H54 (cell line): ENCODE measurements at regions not wholly inside any gene's neighbourhood (a gene's known extent, or its start where the extent isn't known, plus 50 kb on each side); places are given as distances from the start of the nearest gene placed in this dataset.

Experiments
- DNase-seq: peaks from one replicate; pipeline ENCODE4 v3.0.0; 2011; ENCODE audit warnings: low spot score, mixed read lengths; ENCODE audit not compliant: insufficient read length
- FAIRE-seq: peaks from 3 replicates; lab custom pipeline; 2011; peaks lifted over from hg19 to GRCh38; lab: Jason Lieb, UNC
- POLR2A ChIP-seq: IDR thresholded peaks from 2 replicates; pipeline ENCODE4 v1.6.1; 2011; ENCODE audit warnings: low read depth, mild to moderate bottlenecking, low read length

- FAIRE-seq (no peak), DNase-seq (no peak)
These were observed 159.2 kb downstream of the NSG2 start for GRCh38 chr5:174204535-174205313.

GRCh38 chr5:174205939-174206338 lies 160.4 kb downstream of the NSG2 start:
- DNase-seq (no peak), FAIRE-seq (no peak)
- no peak for TF ChIP-seq POLR2A

More at GRCh38 chr5:174204535-174205313, 159.2 kb downstream of the NSG2 start:
- no peak for TF ChIP-seq POLR2A

- FAIRE-seq, result no peak
These were observed 165.2 kb downstream of the NSG2 start for GRCh38 chr5:174210596-174211276.

GRCh38 chr5:174211277-174211626 lies 165.7 kb downstream of the NSG2 start:
- DNase-seq (no peak), FAIRE-seq (no peak)
- no peak for TF ChIP-seq POLR2A

More at GRCh38 chr5:174210596-174211276, 165.2 kb downstream of the NSG2 start:
- no peak for TF ChIP-seq POLR2A
- no peak for DNase-seq

GRCh38 chr5:174217527-174217926 lies 172.0 kb downstream of the NSG2 start:
- DNase-seq, result no peak
- TF ChIP-seq POLR2A, result no peak
- no peak for FAIRE-seq

GRCh38 chr5:174218162-174218561 lies 172.7 kb downstream of the NSG2 start:
- no peak for DNase-seq
- TF ChIP-seq POLR2A, result no peak
- no peak for FAIRE-seq

DNA sequence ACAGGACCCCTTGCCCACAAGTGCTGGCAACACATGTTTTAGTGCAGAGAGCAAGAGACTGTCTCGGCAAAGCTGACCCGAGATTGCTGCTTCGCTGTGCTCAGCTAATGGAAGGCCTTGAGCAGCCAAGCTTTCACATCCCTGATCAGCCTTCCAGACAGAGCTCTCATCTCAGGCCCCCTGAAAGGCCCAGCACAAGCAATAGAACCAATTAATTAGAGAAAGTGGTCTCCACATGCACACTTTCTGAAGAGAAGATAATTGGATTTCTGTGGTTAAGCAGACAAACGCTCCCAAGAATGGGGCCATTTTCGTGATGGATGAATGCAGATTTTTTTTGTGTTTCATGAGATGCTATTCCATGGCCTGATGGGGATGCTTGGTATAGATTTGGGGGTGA lies 174.9 kb downstream of the NSG2 start:
- DNase-seq, result no peak
- no peak for TF ChIP-seq POLR2A
- no peak for FAIRE-seq

DNA sequence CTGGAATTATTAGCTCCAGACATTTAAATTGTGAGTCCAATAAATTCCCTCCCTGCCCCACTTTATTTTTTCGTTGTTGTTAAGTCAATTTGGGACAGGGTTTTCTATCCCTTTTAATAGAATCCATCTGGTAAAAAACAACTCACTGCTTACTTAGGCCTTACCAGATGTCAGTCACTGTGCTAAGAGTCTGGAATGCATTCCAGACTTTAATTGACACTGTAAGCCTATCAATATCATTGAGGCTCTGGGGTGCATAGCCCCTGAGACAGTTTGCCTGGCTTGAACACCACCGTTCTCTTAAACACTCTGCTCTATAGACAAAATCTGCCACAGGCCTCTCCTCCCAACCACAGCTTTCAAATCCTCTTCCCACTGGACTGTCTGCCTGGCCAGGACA lies 175.9 kb downstream of the NSG2 start:
- FAIRE-seq (no peak), DNase-seq (no peak)
- no peak for TF ChIP-seq POLR2A

GRCh38 chr5:174221946-174222345 lies 176.4 kb downstream of the NSG2 start:
- TF ChIP-seq POLR2A, result no peak
- FAIRE-seq (no peak), DNase-seq (no peak)

DNA sequence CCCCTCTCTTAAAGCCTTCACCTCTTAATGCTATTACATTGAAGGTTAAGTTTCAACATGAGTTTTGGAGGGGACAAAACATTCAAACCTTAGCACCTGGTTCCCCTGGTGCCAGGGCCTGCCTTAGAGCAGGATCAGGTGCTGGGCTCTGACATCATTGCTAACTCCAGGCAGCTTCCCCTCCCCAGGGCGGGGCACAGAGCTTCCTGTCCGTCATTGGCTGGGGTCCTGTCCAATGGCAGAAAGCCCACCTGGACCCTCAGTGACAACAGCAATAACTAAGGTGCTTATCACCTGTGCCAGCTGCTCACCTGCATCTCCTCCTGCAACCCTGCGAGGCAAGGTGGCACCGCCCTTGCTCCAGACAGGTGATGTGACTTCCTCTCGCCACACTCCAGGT lies 177.4 kb downstream of the NSG2 start:
- no peak for FAIRE-seq
- no peak for DNase-seq

GRCh38 chr5:174223355-174223754 lies 177.8 kb downstream of the NSG2 start:
- FAIRE-seq, result no peak

More for the DNA sequence above, 177.4 kb downstream of the NSG2 start:
- no peak for TF ChIP-seq POLR2A

DNA sequence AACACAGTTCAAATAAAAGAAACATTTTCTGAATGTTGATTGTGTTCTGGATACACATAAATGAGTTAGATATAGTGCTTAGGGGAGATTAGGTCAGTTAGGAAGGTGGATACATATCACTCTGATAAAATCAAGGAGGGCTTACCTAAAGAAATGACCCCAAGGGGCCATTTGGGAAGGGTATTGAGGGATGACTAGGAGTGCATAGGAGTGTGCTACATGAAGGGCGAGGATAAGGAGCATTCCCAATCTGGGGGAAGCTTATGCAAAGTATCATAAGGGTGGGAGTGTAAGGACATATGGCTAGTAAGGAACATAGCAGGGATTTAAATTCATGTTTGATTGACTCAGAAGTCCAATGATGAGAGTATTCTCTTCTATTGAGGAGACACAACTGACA lies 183.6 kb downstream of the NSG2 start:
- no peak for TF ChIP-seq POLR2A
- FAIRE-seq (no peak), DNase-seq (no peak)

More at GRCh38 chr5:174223355-174223754, 177.8 kb downstream of the NSG2 start:
- DNase-seq, result no peak
- no peak for TF ChIP-seq POLR2A

- no peak for FAIRE-seq
- no peak for TF ChIP-seq POLR2A
- peak; percentile 35 for DNase-seq
These were observed 184.2 kb downstream of the NSG2 start for GRCh38 chr5:174229514-174230370.

DNA sequence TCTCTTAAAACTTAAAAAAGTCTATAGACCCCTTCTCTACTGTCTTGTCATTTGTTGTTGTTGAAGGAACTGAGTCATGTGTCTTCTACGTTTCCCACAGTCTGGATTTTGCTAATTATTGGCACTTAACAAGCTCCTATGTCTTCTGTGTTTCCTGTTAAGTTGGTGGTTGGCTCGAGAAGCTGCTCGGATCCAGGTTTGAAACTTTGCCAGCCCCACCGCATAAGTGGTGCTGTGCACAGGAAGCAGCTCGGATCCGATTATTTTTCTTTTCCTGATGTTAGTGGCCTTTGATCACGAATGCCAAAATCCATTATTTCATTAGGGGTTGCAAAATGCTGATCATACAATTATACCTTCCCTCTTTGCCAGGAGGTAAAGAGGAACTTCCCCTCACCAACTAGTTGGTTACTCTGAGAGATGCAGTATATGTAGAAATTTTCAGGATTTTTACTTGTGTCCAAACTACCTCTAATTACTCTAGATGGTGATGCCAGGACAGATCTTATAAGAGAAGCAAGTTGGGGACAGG lies 186.5 kb downstream of the NSG2 start:
- TF ChIP-seq POLR2A, result no peak
- no peak for FAIRE-seq
- DNase-seq, result no peak

DNA sequence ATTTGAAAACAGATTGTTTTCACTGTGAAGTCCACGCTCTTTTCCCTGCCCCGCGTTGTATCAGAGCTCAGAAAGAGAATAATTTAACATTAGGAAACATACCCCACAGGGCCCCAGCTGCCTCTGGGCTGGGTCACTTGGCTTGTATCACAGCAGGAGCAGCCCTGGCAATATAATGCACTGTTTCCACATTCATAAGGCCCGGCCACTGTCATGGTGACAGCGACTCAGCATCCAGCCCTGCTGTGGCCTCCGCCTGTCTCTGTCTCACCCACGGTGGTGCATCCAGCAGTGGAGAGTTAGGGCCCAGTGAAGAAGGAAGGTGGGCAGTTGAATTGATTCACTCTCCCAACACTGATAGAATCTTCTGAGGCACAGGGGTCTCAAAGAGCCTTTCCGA lies 188.9 kb downstream of the NSG2 start:
- no peak for FAIRE-seq
- TF ChIP-seq POLR2A, result 0 out of 2 replicates have a peak, but pooled peaks have one; percentile 13
- no peak for DNase-seq
